H54 (cell line): ENCODE measurements at regions not wholly inside any gene's neighbourhood (a gene's known extent, or its start where the extent isn't known, plus 50 kb on each side); places are given as distances from the start of the nearest gene placed in this dataset.
"Not testable (repeated sequence)": the region's sequence is repeated elsewhere in the genome, so short reads cannot be mapped to it uniquely, and the experiment has no call there.

Experiments used
- DNase-seq: peaks from one replicate; pipeline ENCODE4 v3.0.0; 2011; ENCODE audit warnings: low spot score, mixed read lengths; ENCODE audit not compliant: insufficient read length
- FAIRE-seq: peaks from 3 replicates; lab custom pipeline; 2011; peaks lifted over from hg19 to GRCh38; lab: Jason Lieb, UNC
- POLR2A ChIP-seq: IDR thresholded peaks from 2 replicates; pipeline ENCODE4 v1.6.1; 2011; ENCODE audit warnings: low read depth, mild to moderate bottlenecking, low read length

GRCh38 chr13:59250336-59251189 is 913.2 kb downstream of the DIAPH3 start:
- FAIRE-seq, result no peak
- no peak for DNase-seq
- TF ChIP-seq POLR2A, result no peak

- no peak for TF ChIP-seq POLR2A
- FAIRE-seq, result no peak
- DNase-seq, result no peak
These were observed 904.3 kb downstream of the DIAPH3 start for GRCh38 chr13:59259165-59260000.

- DNase-seq (no peak), FAIRE-seq (no peak)
- TF ChIP-seq POLR2A, result no peak
These were observed 901.7 kb downstream of the DIAPH3 start for GRCh38 chr13:59261928-59262488.

GRCh38 chr13:59263531-59263930 is 900.2 kb downstream of the DIAPH3 start:
- no peak for DNase-seq
- FAIRE-seq, result no peak
- no peak for TF ChIP-seq POLR2A

GRCh38 chr13:59266478-59267063 is 897.2 kb downstream of the DIAPH3 start:
- no peak for TF ChIP-seq POLR2A
- DNase-seq (no peak), FAIRE-seq (no peak)

- no peak for DNase-seq
- TF ChIP-seq POLR2A, result no peak
- FAIRE-seq, result no peak
These were observed 894.3 kb downstream of the DIAPH3 start for GRCh38 chr13:59269476-59269875.

- DNase-seq (no peak), FAIRE-seq (no peak)
- no peak for TF ChIP-seq POLR2A
These were observed 893.4 kb downstream of the DIAPH3 start for GRCh38 chr13:59270327-59270726.

GRCh38 chr13:59274958-59275727 is 888.6 kb downstream of the DIAPH3 start:
- no peak for DNase-seq
- no peak for TF ChIP-seq POLR2A
- FAIRE-seq, result no peak

GRCh38 chr13:59276436-59276835 is 887.3 kb downstream of the DIAPH3 start:
- TF ChIP-seq POLR2A, result no peak
- DNase-seq (no peak), FAIRE-seq (no peak)

- FAIRE-seq, result no peak
- no peak for TF ChIP-seq POLR2A
- no peak for DNase-seq
These were observed 886.6 kb downstream of the DIAPH3 start for GRCh38 chr13:59277106-59277505.

- no peak for FAIRE-seq
- DNase-seq, result no peak
- TF ChIP-seq POLR2A, result no peak
These were observed 884.7 kb downstream of the DIAPH3 start for GRCh38 chr13:59279028-59279427.

GRCh38 chr13:59279576-59279975 is 884.2 kb downstream of the DIAPH3 start:
- FAIRE-seq (no peak), DNase-seq (no peak)
- no peak for TF ChIP-seq POLR2A

- TF ChIP-seq POLR2A, result no peak
- no peak for FAIRE-seq
- DNase-seq, result no peak
These were observed 883.4 kb downstream of the DIAPH3 start for GRCh38 chr13:59280297-59280696.

GRCh38 chr13:59281453-59281852 is 882.3 kb downstream of the DIAPH3 start:
- TF ChIP-seq POLR2A, result no peak
- DNase-seq (no peak), FAIRE-seq (no peak)

GRCh38 chr13:59292240-59292639 is 871.5 kb downstream of the DIAPH3 start:
- not testable (repeated sequence) for FAIRE-seq, DNase-seq
